GM12872 (cell line): ENCODE measurements at regions not wholly inside any gene's neighbourhood (a gene's known extent, or its start where the extent isn't known, plus 50 kb on each side); places are given as distances from the start of the nearest gene placed in this dataset.

Experiments used
- TF ChIP-seq, protein P1 (sequence below): IDR thresholded peaks from 3 replicates; pipeline ENCODE4 v1.5.1; 2011; ENCODE audit warnings: low read depth, mild to moderate bottlenecking, low read length, moderate library complexity; ENCODE audit not compliant: insufficient read depth

DNA sequence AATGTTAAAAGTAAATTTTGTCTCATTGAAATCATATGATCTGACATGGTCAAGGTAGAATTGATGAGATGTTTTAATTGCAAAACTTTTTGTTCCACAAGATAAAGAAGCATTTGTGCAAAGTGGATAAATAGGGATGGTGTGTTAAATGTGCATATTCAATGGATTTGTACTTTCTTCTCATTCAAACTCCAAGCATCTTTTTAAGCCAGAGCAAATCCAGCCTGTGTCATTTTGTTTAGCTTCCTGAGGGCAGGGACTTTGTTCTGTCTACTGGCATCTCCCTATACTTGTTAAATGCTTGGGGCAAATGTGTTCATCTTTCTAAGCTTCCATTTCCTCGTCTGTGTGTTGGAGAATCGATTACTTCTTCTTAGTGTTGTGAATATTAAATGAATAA lies 200.3 kb downstream of the SLIT2 start:
- TF ChIP-seq, protein P1, sequence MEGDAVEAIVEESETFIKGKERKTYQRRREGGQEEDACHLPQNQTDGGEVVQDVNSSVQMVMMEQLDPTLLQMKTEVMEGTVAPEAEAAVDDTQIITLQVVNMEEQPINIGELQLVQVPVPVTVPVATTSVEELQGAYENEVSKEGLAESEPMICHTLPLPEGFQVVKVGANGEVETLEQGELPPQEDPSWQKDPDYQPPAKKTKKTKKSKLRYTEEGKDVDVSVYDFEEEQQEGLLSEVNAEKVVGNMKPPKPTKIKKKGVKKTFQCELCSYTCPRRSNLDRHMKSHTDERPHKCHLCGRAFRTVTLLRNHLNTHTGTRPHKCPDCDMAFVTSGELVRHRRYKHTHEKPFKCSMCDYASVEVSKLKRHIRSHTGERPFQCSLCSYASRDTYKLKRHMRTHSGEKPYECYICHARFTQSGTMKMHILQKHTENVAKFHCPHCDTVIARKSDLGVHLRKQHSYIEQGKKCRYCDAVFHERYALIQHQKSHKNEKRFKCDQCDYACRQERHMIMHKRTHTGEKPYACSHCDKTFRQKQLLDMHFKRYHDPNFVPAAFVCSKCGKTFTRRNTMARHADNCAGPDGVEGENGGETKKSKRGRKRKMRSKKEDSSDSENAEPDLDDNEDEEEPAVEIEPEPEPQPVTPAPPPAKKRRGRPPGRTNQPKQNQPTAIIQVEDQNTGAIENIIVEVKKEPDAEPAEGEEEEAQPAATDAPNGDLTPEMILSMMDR = no peak

DNA sequence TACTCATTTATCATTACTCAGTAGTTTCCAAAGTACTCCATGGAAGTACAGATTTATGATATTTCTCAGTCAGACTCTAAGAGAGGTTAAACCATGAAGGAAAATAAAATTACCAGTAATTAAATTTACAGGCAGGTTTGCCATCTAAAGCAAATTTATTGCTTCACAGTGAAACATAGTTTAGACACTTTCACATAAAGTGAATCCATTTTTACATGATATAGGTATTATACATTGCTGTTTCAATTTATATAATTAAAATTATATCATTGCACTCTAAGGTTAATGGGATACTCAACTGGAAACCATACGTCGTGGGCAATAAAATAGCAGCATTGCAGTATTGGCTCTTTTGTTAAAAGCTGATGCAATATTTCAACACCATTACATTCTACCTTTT lies 202.8 kb downstream of the SLIT2 start:
- TF ChIP-seq, protein P1 = no peak

DNA sequence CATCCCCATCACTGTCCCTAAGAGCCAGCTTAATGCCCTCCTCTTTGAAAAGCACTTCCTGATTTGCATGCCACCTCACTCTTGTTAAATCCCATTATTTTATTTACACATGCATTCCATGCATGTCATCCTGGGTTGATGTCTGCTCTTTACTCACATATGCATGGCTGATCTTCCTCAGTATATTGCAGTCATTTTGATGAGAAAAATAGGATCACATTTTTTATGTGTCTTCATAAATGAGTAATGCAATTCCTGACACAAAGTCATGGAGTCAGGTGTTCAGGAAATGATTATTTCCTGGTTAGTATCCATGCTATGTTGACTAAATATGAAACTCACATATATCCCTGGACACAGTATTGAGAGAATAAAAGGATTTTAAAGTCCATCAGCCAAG lies 204.7 kb downstream of the SLIT2 start:
- TF ChIP-seq, protein P1 = no peak

DNA sequence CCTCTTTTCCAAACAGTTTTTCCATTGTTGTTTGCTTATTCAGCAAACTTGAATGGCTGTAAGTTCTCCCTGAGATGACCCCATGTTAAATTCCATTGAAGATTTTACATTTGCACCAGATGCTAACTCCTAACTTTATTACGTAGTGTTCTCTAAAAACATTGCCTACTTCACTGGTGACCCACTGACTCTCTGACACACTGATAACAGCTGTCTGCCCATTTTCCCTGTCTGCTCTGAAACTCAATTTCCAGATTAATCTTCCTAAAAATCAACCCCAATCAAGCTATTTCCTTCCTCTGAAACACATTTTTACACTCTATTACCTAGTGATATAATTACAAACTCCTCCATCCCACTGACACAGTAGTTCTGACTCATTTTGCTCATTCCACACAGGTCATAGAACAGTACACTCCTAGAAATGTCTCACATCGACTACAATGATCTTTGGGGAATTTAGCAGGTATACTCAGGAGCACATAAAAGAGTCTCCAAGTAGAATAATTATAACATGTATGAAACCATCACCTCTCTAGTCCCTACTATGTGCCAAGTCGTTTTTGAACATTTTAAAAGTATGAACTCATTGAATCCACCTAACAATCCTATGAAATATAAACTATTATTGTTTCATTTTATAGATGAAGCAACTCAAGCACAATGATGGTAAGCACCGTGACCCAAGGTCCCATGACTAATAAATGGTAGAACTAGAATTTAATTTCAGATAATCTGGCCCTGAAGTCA lies 210.9 kb downstream of the SLIT2 start:
- TF ChIP-seq, protein P1 = no peak

DNA sequence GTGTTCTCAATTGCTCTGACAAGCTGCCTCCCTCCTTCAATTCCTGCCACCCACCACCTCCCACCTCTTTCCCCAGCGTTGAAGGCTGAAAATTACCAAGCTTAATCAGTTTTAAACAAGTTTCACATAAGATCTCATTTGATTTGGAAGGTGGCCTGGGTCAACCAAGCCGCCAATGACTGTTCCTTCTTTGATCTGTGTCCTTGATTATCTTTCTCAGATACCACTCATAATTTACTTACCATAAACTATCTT lies 211.4 kb downstream of the SLIT2 start:
- TF ChIP-seq, protein P1 = no peak

DNA sequence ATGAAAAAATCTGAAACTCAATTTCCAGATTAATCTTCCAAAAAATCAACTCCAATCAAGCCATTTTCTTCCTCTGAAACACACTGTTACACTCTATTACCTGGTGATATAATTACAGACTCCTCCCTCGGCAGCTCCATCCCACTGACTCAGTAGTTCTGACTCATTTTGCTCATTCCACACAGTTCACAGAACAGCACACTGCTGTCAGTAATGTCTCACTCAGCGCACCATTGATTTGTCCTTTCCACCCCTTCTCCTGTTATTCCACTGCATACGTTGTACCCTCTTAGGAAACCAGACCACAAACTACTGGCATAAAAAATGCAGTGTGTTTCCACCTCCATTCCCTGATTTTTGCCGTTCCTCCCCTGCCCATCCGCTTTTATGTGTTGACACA lies 212.7 kb downstream of the SLIT2 start:
- TF ChIP-seq, protein P1 = no peak

DNA sequence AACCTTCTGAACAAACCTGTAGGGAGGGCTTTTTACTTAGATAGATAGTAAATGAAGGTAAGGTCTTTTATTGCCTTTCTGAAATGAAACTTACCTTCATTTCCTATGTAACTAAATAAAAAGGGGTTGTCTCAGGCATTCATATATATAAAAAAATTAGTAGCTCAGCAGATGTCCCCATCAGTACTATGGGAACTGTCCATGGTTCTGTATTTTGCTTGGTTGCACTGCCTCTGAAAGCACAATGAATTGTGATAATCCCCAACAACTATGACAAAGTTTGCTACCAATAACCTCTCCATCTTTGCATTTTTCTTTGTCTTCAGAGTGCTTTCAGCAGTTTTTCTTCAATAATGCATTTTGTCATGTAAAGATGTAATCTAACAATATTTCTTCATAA lies 222.4 kb downstream of the SLIT2 start:
- TF ChIP-seq, protein P1 = no peak
